MM.1S (cell line): ENCODE measurements at regions not wholly inside any gene's neighbourhood (a gene's known extent, or its start where the extent isn't known, plus 50 kb on each side); places are given as distances from the start of the nearest gene placed in this dataset.

ENCODE experiments used
- DNase-seq: peaks from one replicate; pipeline ENCODE4 v3.0.0-alpha.2; 2015
- H2AFZ ChIP-seq: fragments of 300-600 bp; sonication (generic); 2 replicates; pipeline ENCODE4 v1.6.0; 2016; ENCODE audit warnings: antibody characterized with exemption, low read length
- H3F3A ChIP-seq: fragments of 300-600 bp; sonication (generic); 2 replicates; pipeline ENCODE4 v1.6.1; 2016; ENCODE audit warnings: mild to moderate bottlenecking, antibody characterized with exemption, low read length, moderate library complexity, mixed read lengths; ENCODE audit not compliant: insufficient read depth
- H3K27ac ChIP-seq: fragments of 300-600 bp; sonication (generic); 2 replicates; pipeline ENCODE4 v1.5.1; 2016; ENCODE audit warnings: mild to moderate bottlenecking, low read length
- H3K27me3 ChIP-seq: fragments of 300-600 bp; sonication (generic); replicated peaks from 2 replicates; pipeline ENCODE4 v1.6.0; 2016; ENCODE audit warnings: low read length; ENCODE audit not compliant: insufficient read depth
- H3K36me3 ChIP-seq: fragments of 300-600 bp; sonication (generic); replicated peaks from 2 replicates; pipeline ENCODE4 v1.6.1; 2016; ENCODE audit warnings: mild to moderate bottlenecking, low read length, mixed read lengths; ENCODE audit not compliant: insufficient read depth
- H3K4me1 ChIP-seq: fragments of 300-600 bp; sonication (generic); 2 replicates; pipeline ENCODE4 v1.6.1; 2016; ENCODE audit warnings: low read length, mixed read lengths
- H3K4me2 ChIP-seq: fragments of 300-600 bp; sonication (generic); 2 replicates; pipeline ENCODE4 v1.6.0; 2016; ENCODE audit warnings: low read depth, low read length
- H3K4me3 ChIP-seq: fragments of 300-600 bp; sonication (generic); 2 replicates; pipeline ENCODE4 v1.5.1; 2016; ENCODE audit warnings: low read length, mixed read lengths
- H3K79me2 ChIP-seq: fragments of 300-600 bp; sonication (generic); 2 replicates; pipeline ENCODE4 v1.6.1; 2016; ENCODE audit warnings: mixed run types, low read length, mixed read lengths
- H3K9ac ChIP-seq: fragments of 300-600 bp; sonication (generic); 2 replicates; pipeline ENCODE4 v1.6.1; 2016; ENCODE audit warnings: low read length, mixed read lengths
- H3K9me2 ChIP-seq: fragments of 300-600 bp; sonication (generic); replicated peaks from 2 replicates; pipeline ENCODE4 v1.6.1; 2016; ENCODE audit warnings: mild to moderate bottlenecking, low read length, mixed read lengths; ENCODE audit not compliant: insufficient read depth
- H3K9me3 ChIP-seq: fragments of 300-600 bp; sonication (generic); replicated peaks from 2 replicates; pipeline ENCODE4 v1.6.1; 2016; ENCODE audit warnings: mild to moderate bottlenecking, low read length, mixed read lengths; ENCODE audit not compliant: insufficient read depth
- H4K20me1 ChIP-seq: fragments of 300-600 bp; sonication (generic); 2 replicates; pipeline ENCODE4 v1.6.1; 2016; ENCODE audit warnings: mild to moderate bottlenecking, low read length, moderate library complexity, mixed read lengths; ENCODE audit not compliant: insufficient read depth
- EZH2 ChIP-seq: fragments of 300-600 bp; sonication (generic); optimal IDR thresholded peaks from 2 replicates; pipeline ENCODE3; 2017; ENCODE audit warnings: low read depth, mild to moderate bottlenecking, antibody characterized with exemption, low read length, mixed read lengths
- EZH2phosphoT487 ChIP-seq: fragments of 300-600 bp; sonication (generic); IDR thresholded peaks from 2 replicates; pipeline ENCODE4 v1.6.1; 2018; ENCODE audit warnings: antibody characterized with exemption, low read length
- TF ChIP-seq, protein P1 (sequence below): fragments of 300-600 bp; sonication (generic); IDR thresholded peaks from 2 replicates; pipeline ENCODE4 v1.5.1; 2016; ENCODE audit warnings: antibody characterized with exemption, low read length, mixed read lengths

- Histone ChIP-seq H3K4me2 (no peak overlapping the region), H3K4me3 (no peak overlapping the region), H3K9me3 (no peaks in the 10 kb centered on the region), H3F3A (no peaks in the 10 kb centered on the region), H3K36me3 (no peaks in the 10 kb centered on the region), H2AFZ (no peak overlapping the region), H3K9ac (no peak overlapping the region), H4K20me1 (no peaks in the 10 kb centered on the region), H3K9me2 (no peaks in the 10 kb centered on the region), H3K79me2 (no peaks in the 10 kb centered on the region), H3K27me3 (no peaks in the 10 kb centered on the region), H3K27ac (no peak overlapping the region), H3K4me1 (no peaks in the 10 kb centered on the region)
- TF ChIP-seq, protein P1, sequence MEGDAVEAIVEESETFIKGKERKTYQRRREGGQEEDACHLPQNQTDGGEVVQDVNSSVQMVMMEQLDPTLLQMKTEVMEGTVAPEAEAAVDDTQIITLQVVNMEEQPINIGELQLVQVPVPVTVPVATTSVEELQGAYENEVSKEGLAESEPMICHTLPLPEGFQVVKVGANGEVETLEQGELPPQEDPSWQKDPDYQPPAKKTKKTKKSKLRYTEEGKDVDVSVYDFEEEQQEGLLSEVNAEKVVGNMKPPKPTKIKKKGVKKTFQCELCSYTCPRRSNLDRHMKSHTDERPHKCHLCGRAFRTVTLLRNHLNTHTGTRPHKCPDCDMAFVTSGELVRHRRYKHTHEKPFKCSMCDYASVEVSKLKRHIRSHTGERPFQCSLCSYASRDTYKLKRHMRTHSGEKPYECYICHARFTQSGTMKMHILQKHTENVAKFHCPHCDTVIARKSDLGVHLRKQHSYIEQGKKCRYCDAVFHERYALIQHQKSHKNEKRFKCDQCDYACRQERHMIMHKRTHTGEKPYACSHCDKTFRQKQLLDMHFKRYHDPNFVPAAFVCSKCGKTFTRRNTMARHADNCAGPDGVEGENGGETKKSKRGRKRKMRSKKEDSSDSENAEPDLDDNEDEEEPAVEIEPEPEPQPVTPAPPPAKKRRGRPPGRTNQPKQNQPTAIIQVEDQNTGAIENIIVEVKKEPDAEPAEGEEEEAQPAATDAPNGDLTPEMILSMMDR: no peak
- TF ChIP-seq EZH2 (no peak), EZH2phosphoT487 (no peak)
- DNase-seq: no peak
Measured at GRCh38 chr7:145862212-145862611, 254.4 kb upstream of the CNTNAP2 start.

- Histone ChIP-seq H3K27me3 (no peaks in the 10 kb centered on the region), H3K27ac (no peak overlapping the region), H3K79me2 (no peaks in the 10 kb centered on the region), H2AFZ (no peak overlapping the region), H4K20me1 (no peaks in the 10 kb centered on the region), H3K9me3 (no peaks in the 10 kb centered on the region), H3K9ac (no peak overlapping the region), H3K9me2 (no peaks in the 10 kb centered on the region), H3K4me1 (no peaks in the 10 kb centered on the region), H3K36me3 (no peaks in the 10 kb centered on the region), H3F3A (no peaks in the 10 kb centered on the region), H3K4me2 (no peak overlapping the region), H3K4me3 (no peak overlapping the region)
- no peak for DNase-seq
- TF ChIP-seq, protein P1: no peak
- TF ChIP-seq EZH2phosphoT487: no peak
- TF ChIP-seq EZH2: no peak
Measured at GRCh38 chr7:145860809-145861208, 255.8 kb upstream of the CNTNAP2 start.

DNA sequence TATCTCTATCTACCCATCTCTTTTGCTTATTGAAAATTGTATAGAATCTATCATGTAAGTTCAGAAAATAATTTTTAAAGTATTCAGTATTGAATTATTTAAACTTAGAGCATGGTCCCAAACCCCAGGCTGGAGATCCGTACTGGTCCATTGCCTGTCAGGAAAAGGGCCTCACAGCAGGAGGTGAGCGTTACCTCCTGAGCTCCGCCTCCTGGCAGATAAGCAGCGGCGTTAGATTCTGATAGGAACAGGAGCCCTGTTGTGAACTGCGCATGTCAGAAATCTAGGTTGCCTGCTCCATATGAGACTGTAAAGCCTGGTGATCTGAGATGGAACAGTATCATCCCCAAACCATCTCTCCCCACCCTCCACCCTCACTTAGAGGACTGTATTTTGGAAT, 266.0 kb upstream of the CNTNAP2 start:
- H3K9ac ChIP-seq: no peak overlapping the region
- H3F3A ChIP-seq: no peaks in the 10 kb centered on the region
- H4K20me1 ChIP-seq: no peaks in the 10 kb centered on the region
- no peaks in the 10 kb centered on the region for H3K36me3 ChIP-seq
- TF ChIP-seq EZH2phosphoT487 (no peak), EZH2 (no peak)
- TF ChIP-seq, protein P1: no peak
- no peak overlapping the region for H3K27ac ChIP-seq
- H3K9me3 ChIP-seq: no peaks in the 10 kb centered on the region
- H3K9me2 ChIP-seq: no peaks in the 10 kb centered on the region
- DNase-seq: no peak
- no peaks in the 10 kb centered on the region for H3K4me1 ChIP-seq
- no peak overlapping the region for H2AFZ ChIP-seq
- no peak overlapping the region for H3K4me2 ChIP-seq
- H3K79me2 ChIP-seq: no peaks in the 10 kb centered on the region
- no peak overlapping the region for H3K4me3 ChIP-seq
- no peaks in the 10 kb centered on the region for H3K27me3 ChIP-seq

DNA sequence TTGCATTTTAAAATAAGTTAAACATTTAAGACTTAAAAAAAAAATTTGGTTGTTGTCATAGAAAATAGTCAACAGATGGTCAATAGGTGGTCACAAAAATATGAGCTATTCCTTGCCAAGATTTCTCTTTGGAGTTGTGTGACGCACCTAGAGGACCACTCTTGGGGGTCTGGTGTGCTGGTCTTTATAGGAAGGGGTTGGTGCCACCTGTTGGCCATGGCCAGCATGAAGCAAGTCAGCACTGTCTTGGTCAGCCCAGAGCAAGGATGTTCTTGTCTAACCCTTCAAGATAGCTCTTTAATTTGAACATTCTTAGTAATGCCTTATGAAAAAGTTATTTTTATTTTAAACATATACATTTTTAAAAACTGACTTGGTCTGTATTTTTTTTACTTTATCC, 267.9 kb upstream of the CNTNAP2 start:
- DNase-seq: peak; percentile 25
- no peaks in the 10 kb centered on the region for H3K27me3 ChIP-seq
- no peaks in the 10 kb centered on the region for H4K20me1 ChIP-seq
- TF ChIP-seq EZH2phosphoT487 (no peak), EZH2 (no peak)
- TF ChIP-seq, protein P1: peak; percentile 43
- no peak overlapping the region for H3K4me2 ChIP-seq
- no peaks in the 10 kb centered on the region for H3K79me2 ChIP-seq
- H3K36me3 ChIP-seq: no peaks in the 10 kb centered on the region
- H3K9ac ChIP-seq: no peak overlapping the region
- no peaks in the 10 kb centered on the region for H3K9me3 ChIP-seq
- H3F3A ChIP-seq: no peaks in the 10 kb centered on the region
- no peak overlapping the region for H3K4me3 ChIP-seq
- H2AFZ ChIP-seq: no peak overlapping the region
- no peaks in the 10 kb centered on the region for H3K9me2 ChIP-seq
- no peaks in the 10 kb centered on the region for H3K4me1 ChIP-seq
- no peak overlapping the region for H3K27ac ChIP-seq
